Endometrium (tissue), 2 donors: ENCODE measurements at regions not wholly inside any gene's neighbourhood (a gene's known extent, or its start where the extent isn't known, plus 50 kb on each side); places are given as distances from the start of the nearest gene placed in this dataset.
"Not testable (repeated sequence)": the region's sequence is repeated elsewhere in the genome, so short reads cannot be mapped to it uniquely, and the experiment has no call there.

ENCODE experiments used
- FAIRE-seq: peaks from 2 replicates; lab custom pipeline; 2012; peaks lifted over from hg19 to GRCh38; lab: Jason Lieb, UNC
- donor health status: control.
- donor health status: control.

DNA sequence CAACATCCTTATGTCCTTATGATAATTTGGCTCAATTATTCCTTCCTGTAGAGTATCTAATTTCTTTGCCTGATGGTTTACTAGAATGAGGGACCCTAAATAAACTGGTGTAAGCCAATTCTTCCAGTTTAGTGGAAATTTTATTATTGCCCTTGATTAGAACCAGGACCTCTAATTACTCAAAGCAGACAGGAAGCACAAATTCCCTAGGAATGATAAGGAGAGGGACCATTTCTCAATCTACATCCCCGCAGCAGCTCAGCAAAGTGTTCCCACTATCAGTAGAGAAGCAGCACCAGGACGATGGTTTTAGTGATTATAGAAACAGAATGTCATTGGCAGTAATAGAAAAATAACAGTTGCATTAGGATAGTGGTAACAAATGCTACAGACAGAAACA, 97.1 kb downstream of the PLPPR4 start:
- FAIRE-seq: no peak

DNA sequence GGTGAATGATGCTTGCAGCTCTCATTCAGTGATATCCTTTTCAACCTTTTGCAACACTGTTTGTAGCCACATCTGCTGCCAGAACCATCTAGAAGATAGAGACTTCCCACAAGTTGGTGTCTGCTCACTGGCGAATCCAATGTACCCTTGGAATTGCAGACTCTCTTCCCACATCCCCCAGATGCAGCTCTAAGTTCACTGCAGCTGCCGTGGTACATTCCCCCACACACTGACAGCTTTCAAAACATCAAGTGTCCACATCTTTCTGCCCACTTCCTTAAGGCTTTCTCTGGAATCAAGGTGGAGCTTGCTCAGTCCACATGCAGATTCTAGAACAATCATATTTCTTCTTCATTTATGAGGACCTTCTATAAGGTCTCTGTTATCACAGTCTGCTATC, 99.2 kb downstream of the PLPPR4 start:
- no peak for FAIRE-seq

DNA sequence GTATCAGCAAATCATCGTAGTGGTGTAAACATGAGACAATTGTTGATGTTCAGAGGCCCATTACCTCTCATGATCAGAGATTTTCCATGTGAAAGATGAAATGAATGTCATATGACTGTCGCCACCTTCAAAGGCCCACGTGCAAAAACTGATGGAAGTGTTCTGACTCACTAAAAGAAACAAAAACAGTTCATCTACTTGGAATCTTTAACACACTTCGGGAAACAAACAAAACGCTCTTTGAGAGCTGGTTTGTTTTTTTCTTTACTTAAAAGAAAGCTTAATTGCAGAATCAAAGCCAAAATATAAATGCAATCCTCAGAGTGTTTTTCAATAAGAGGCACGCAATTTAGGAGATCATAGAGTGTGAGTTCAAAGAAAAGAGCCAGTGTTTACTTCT, 100.8 kb downstream of the PLPPR4 start:
- peak; percentile 92 for FAIRE-seq

DNA sequence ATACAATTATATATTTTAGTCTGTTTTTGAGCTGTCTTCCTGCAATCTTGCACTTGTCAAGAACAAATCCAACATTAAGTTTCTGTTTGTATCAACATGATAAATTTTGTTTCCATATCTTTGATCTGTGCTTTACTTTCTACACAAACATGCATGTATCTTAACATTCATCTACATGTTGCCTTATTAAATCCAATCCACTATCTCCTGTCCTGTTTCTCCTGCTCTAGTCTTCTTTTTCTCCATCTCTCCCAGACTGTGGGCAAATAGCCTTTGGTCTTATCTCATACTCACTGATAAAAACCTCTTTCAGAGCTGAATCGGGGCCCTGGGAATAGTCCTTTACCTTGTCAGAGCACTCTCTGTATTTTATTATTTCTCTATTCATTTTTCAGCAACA, 101.3 kb downstream of the PLPPR4 start:
- no peak for FAIRE-seq

DNA sequence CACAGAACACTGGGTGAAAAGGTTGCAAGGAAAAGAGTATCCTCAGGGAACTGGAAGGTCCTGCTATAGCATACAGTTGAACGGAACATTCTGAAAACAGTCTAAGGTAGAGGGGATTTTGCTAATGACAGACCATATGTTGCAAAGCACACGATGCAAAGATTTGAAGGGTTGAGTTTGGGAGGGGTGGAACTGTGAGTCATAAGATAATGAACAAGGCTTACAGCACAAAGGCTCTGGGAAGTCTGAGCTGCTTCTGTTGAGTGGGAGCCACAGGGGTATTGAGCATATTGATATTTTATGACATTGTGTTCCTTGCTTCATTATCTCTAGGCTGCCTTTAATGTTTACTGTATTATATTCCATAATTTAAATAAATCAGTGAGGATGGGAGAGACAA, 104.9 kb downstream of the PLPPR4 start:
- no peak for FAIRE-seq

DNA sequence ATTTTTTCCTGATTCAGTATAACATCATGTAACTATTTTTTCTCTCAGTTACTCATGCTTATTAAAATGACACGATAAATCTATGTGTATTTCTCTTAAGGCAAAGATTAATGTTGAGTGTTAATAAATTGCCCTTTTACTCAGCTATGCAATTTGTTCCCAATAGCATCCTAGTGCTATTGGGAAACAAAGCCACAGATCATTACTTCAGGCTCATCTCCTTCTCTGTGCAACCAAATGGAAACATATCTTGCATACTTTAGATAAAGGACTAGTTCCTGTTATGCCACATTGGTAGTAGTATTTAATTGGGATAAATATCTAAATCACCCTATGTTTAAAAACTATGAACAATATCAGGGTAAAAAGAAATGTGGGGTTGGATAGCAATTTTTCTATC, 106.2 kb downstream of the PLPPR4 start:
- FAIRE-seq: no peak

DNA sequence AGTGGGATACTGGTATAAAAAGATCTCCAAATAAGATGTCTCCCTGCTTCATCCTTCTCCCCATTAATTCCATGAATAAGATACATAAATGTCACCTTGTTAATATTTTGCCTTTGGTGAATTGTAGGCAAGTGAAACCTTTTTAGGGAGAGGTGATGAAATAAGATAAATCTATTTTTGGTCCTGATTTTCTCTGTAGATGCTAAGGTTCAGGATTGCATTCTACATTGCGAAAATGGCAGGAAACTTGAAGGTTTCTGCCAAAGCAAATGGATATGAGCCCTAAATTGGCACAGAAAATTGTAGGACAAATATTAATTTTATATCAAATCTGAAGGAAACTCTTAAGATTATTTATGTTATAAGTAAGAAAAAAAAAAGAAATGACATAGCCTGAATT, 107.1 kb downstream of the PLPPR4 start:
- FAIRE-seq: no peak

DNA sequence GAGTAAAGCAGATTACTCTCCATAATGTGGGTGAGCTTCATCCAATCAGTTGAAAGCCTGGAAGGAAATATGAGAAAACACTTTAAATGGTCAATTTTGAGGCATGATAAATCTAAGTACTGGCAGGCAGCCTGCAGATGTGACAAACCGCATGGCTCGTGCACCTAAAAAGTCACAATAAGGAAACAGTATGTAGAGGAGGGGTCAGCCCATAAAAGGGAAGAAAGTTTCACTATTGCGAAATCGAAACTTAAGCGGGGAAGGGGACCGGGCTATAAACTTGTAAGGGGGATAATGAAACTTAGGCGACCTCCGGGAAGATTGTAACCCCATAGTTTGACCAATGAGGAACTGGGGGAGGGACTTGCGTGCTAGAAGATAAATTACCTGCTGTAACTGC, 109.8 kb downstream of the PLPPR4 start:
- no peak for FAIRE-seq

DNA sequence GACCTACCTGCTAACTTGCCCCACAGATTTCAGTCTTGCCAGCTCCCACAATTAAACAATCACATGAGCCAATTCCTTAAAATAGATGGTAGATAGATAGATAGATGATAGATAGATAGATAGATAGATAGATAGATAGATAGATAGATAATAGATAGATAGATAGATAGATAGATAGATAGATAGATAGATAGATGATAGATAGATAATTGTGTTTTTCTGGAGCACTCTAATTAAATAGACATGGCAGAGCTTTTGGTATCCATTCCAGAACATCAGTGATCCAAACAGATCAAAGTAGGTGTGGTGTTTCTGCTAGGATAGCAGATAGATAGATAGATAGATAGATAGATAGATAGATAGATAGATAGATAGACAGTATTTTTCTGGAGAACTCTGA, 110.4 kb downstream of the PLPPR4 start:
- FAIRE-seq: not testable (repeated sequence)

DNA sequence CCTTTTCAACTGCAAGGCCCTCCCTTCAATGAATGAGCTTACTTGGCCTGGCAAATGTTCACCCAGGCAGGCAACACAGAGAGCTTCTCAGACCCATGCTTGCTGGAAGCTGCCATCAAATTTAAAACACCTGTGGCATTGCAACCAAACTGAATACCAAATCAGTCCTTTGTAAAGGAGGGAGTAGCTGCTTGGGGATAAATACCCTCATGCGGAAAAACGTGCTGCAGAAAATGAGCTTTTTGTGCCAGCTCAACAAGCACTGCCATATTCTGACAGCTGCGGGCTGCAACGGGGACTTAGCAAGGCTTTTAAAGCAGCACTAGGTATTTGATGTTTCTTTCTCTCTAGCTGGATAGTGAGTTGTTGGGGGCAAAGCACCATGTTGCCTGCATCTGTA, 119.7 kb downstream of the PLPPR4 start:
- no peak for FAIRE-seq

DNA sequence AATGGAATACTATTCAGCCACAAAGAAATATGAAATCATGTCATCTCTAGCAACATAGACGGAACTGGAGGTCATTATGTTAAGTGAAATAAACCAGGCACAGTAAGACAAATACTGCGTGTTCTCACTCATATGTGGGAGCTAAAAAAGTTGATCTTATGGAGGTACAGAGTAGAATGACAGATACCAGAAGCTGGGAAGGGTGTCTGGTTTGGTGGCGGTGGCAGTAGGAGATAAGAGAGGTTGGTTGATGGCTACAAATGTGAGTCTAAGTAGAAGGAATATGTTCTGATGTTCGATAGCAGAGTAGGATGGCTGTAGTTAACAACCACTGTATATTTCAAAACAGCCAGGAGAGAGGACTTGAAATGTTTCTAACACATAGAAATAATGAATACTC, 121.6 kb downstream of the PLPPR4 start:
- FAIRE-seq: no peak

DNA sequence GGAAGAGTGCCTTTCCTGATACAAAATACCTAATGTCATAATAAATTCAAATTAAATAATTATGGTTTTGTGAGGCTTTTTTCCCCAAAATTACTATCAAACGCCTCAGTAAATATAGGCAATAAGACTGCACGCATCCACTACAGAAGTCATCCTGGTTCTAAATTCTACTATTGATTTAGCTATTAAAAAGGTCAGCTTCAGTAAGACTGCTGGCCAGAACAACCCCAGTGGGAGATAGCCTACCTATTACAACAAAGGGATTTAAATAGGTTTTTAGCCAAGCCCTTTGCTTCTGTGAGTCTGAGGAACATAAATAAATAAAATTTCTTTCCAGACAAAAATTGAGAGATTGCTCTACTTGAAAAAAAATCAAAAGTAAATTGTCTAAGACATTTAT, 132.1 kb downstream of the PLPPR4 start:
- FAIRE-seq: no peak

DNA sequence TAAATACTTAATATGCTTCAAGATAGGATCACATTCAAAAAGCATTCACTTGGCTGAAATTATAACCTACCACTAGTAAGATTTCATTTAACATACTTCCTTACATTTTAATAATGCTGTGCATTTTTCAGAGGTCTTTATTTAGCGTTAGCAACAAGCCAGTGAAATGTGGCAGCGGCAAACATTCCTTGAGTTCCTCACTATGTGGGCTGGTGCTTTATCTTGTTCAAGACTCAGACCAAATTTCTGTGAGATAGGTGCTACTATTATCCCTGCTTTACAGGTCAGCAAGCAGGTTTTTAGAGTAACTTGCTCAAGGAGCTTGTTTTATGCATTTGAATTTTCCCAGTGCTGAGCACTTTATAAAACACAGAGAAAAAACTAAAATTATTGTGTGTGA, 132.7 kb downstream of the PLPPR4 start:
- FAIRE-seq: no peak

DNA sequence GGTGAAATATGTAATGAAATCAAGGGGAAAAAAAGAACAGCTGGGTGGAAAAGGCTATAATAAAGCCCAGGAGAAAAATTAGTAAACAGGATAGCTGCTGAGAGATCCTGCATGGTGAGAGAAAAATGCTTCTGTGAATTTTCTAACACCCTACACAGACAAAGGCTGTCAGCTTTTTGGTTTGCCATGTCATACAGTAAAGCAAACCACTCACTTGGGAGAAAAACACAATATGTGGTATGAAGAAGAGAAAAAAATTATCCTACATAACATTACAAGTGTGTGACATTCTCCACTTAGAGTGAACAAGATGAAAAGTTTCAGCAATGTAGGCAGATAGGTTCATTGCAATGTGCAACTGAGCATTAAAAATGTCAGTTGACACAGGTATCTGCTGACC, 133.6 kb downstream of the PLPPR4 start:
- no peak for FAIRE-seq

DNA sequence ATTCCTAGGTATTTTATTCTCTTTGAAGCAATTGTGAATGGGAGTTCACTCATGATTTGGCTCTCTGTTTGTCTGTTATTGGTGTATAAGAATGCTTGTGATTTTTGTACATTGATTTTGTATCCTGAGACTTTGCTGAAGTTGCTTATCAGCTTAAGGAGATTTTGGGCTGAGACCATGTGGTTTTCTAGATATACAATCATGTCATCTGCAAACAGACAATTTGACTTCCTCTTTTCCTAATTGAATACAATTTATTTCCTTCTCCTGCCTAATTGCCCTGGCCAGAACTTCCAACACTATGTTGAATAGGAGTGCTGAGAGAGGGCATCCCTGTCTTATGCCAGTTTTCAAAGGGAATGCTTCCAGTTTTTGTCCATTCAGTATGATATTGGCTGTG, 137.3 kb downstream of the PLPPR4 start:
- FAIRE-seq: not testable (repeated sequence)

DNA sequence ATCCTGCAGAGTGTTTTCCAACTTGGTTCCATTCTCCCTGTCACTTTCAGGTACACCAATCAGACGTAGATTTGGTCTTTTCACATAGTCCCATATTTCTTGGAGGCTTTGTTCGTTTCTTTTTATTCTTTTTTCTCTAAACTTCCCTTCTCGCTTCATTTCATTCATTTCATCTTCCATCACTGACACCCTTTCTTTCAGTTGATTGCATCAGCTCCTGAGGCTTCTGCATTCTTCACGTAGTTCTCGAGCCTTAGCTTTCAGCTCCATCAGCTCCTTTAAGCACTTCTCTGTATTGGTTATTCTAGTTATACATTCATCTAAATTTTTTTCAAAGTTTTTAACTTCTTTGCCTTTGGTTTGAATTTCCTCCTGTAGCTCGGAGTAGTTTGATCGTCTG, 140.1 kb downstream of the PLPPR4 start:
- FAIRE-seq: not testable (repeated sequence)

DNA sequence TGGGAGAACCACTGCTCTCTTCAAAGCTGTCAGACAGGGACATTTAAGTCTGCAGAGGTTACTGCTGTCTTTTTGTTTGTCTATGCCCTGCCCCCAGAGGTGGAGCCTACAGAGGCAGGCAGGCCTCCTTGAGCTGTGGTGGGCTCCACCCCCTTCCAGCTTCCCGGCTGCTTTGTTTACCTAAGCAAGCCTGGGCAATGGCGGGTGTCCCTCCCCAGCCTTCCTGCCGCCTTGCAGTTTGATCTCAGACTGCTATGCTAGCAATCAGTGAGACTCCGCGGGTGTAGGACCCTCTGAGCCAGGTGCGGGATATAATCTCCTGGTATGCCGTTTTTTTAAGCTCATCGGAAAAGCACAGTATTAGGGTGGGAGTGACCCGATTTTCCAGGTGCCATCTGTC, 141.0 kb downstream of the PLPPR4 start:
- not testable (repeated sequence) for FAIRE-seq

DNA sequence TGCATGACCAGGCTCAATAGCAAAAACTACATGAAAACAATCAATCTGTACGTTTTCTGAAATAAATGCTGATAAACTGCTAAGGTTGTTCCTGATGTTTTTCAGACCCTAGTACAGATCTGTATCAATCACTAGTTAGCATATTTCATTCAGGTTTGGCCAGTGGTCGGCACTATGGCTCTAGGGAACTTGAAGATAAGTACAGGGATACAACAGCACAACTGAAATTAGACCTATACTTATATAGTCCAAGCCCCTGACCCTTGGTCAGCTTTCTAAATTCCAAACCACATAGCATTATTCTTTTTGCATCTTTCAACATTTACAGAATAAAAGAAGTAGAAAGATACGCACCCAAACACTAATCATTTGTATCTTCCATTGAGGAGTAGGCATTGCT, 142.7 kb downstream of the PLPPR4 start:
- no peak for FAIRE-seq

DNA sequence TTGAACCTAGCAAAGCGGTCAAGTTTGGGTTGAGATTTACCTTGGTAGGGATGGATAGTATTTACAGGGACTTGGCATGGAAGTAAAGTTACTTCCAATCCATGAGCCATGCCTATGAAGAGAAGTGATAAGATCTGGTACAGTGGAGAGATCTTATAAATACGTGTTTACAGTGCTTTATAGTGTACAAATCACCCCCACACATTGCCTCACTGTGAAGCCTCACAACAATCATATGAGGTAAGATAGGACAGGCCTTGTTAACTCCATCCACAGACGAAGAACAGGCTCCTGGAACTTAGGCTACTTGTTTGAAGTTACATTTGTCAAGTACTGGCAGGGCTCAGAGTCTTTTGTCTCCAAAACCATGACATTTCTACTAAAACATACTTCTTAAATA, 159.8 kb downstream of the PLPPR4 start:
- no peak for FAIRE-seq

DNA sequence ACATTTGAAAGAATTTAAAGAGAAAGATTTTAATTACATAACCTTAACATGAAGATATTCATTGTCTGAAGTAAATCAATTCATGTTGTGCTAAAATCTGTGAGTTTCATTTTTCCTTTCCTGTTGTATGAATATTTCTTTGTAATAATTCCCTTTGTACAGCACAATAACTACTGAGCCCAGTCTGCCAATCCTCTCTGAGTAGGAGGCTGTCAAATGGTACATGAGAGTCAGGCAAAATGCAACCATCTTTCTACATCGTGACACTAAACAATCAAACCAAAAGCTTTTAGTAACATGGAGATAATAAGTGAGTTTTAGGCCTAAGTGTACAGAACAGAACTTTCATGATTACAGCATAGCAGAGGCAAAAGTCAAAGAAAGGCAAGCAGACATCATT, 165.5 kb downstream of the PLPPR4 start:
- FAIRE-seq: no peak

DNA sequence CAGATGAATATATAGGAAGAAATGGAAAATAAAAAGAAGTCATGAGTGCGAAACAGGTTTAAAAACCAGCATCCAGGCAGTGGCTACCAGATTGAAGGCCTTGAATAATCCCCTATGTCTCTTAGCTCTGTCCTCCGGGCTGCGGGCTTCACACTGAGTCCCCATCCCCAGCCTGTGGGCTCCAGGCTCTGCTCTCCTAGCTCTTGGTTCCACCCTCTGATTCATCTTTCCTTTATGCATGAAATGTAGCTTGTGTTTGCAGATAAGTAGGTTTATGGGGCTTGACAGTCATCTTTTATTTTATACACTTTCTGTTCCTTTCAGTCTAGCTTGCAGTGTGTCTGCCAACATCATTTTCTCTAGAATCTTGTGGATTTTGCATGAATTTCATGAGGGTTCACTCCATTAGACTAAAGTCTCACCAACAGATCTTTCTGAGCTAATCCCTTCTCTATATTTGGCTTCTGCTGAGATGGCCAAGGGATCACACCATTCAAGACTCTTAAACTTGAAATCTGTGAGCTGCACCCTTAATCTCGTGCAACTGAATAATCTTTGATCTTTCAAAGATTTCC, 174.5 kb downstream of the PLPPR4 start:
- no peak for FAIRE-seq

DNA sequence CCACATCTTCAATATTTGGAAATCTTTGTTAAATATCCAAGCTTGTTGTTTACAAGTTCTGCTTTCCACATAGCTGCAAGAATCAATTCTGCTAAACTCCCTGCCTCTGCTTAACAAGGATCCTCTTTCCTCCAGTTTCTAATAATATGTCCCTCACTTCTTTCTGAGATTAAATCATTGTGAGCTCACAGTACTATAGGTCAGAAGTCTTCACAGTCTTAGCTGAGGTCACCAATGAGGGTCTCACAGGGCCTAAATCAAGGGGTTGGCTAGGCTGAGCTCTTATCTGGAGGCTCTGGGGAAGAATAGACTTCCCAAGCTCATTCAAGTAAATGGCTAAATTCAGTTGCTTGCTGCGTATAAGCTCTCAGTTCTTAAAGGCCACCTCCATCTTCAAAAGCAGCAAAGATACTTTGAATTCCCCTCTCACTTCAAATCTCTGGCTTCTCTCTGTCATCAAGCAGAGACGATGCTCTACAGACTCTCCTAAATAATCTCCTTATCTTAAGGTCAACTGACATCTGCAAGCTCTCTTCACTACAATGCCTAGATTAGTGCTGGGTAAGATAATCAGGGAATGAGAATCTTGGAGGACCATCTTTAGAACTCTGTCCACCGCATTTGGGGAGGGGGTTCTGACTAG, 175.3 kb downstream of the PLPPR4 start:
- no peak for FAIRE-seq

DNA sequence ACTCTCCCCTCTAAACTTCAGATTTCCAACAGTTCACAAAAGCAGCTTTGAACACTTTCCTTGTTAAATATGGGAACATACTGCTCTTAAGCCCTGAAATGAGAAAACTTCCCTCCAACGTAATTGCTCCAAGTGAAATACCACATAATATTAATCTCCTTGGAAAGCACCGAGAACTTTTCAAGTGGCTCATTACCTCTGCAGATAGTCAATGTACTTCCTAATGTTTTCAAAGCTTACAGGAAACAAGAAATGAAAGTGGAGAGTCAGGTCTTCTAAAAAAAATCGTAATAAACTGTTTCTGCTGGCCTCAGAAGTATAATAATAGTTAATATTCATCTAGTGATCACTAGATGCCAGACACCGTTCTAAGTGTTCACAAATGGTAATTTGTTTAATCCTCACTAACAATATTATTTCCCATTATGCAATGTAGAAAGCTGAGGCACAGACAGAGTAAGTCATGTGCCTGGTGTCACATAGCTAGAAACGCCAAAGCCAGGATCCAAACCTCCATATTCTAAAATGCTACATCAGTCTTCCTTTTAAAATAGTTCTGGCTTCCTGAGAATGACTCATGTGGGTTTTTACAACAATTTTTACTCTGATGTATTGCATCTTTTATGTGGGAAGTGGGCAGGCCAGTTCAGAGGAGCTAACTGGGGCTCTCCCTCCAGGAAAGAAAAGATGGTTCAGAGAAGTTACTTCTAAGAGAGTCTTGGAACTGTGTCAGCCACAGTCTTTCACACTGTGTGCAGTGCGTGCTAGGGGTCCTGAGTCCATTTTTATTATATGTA, 177.2 kb downstream of the PLPPR4 start:
- FAIRE-seq: peak; percentile 45
